ENCODE measurements at regions not wholly inside any gene's neighbourhood (a gene's known extent, or its start where the extent isn't known, plus 50 kb on each side); places are given as distances from the start of the nearest gene placed in this dataset.

DNA sequence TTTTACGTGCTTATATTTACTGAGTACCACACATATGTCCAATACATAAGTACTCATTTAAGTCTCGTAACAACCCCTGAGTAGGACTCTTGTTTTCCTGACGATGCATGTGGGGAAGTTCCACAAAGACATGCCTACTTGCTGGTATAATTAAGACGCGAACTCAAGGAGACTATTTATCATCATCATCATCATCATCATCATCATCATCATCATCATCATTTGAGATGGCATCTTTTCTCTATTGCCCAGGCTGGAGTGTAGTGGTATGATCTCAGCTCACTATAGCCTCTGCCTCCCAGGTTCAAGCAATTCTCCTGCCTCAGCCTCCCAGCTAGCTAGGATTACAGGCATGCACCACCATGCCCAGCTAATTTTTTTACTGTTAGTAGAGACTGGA, 809.9 kb upstream of the EEF2KMT start:
- Histone ChIP-seq H3K27ac (no peak overlapping the region), H3K4me1 (no peaks in the 10 kb centered on the region), H3K36me3 (no peaks in the 10 kb centered on the region), H3K9me3 (peaks cover 0 to 3% of the 10 kb centered on the region in 2 donors), H3K27me3 (no peaks in the 10 kb centered on the region), H3K4me3 (no peak overlapping the region)
- DNase-seq (ENCODE audit: low spot score in 2 of 2), result no peak
- no peak for TF ChIP-seq POLR2A (IDR thresholded peaks at IDR 0.05)
- TF ChIP-seq POLR2AphosphoS5 (IDR thresholded peaks at IDR 0.05), result no peak
- TF ChIP-seq, protein P1, sequence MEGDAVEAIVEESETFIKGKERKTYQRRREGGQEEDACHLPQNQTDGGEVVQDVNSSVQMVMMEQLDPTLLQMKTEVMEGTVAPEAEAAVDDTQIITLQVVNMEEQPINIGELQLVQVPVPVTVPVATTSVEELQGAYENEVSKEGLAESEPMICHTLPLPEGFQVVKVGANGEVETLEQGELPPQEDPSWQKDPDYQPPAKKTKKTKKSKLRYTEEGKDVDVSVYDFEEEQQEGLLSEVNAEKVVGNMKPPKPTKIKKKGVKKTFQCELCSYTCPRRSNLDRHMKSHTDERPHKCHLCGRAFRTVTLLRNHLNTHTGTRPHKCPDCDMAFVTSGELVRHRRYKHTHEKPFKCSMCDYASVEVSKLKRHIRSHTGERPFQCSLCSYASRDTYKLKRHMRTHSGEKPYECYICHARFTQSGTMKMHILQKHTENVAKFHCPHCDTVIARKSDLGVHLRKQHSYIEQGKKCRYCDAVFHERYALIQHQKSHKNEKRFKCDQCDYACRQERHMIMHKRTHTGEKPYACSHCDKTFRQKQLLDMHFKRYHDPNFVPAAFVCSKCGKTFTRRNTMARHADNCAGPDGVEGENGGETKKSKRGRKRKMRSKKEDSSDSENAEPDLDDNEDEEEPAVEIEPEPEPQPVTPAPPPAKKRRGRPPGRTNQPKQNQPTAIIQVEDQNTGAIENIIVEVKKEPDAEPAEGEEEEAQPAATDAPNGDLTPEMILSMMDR (IDR thresholded peaks at IDR 0.05), result no peak
- intact Hi-C loops (cut with DNase I; ENCODE audit: low total_unique reads), result no loop called here

DNA sequence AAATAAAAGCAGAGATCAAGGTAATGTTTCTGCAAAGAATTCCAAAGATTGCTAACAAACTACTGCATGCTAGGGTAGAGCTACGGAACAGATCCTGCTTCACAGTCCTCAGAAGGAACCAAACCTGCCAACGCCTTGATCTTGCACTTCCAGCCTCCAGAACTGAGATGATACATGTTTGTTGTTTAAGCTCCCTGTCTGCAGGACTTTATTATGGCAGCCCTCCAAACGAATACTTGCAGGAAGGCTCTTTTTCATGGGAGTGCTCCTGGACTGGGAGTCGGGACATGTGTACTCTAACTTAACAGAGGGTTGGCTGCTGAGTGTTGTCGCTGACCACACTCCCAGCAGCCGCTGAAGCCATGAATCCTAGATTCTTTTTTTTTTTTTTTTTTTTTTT, 808.8 kb upstream of the EEF2KMT start:
- intact Hi-C loops (cut with DNase I; ENCODE audit: low total_unique reads), result no loop called here
- no peaks in the 10 kb centered on the region for H3K4me1 ChIP-seq
- H3K27ac ChIP-seq, result no peak overlapping the region
- H3K4me3 ChIP-seq, result no peak overlapping the region
- no peak for DNase-seq (ENCODE audit: low spot score in 2 of 2)
- TF ChIP-seq POLR2A (IDR thresholded peaks at IDR 0.05), result no peak
- TF ChIP-seq, protein P1 (IDR thresholded peaks at IDR 0.05), result no peak
- TF ChIP-seq POLR2AphosphoS5 (IDR thresholded peaks at IDR 0.05), result no peak
- H3K27me3 ChIP-seq, result no peaks in the 10 kb centered on the region
- no peaks in the 10 kb centered on the region for H3K36me3 ChIP-seq
- H3K9me3 ChIP-seq, result peaks cover 0 to 3% of the 10 kb centered on the region in 2 donors

DNA sequence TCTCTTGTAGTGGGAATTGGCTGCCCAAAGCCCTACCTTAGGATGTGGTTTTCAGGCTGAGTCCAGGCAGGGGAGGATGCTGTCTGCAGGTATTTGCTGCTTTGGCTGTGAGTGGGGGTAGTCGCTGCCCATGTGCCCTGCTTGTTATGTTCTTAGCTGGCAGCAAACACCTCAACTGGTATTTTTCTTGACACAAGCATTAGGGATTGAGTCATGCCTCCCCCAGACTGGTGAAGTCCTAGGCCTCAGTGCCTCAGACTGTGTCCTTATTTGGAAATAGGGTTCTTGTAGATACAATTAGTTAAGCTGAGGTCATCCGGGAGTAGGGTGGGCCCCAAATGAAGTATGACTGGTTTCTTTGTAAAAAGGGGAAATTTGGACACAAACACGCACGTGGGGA, 808.3 kb upstream of the EEF2KMT start:
- H3K4me3 ChIP-seq, result no peak overlapping the region

DNA sequence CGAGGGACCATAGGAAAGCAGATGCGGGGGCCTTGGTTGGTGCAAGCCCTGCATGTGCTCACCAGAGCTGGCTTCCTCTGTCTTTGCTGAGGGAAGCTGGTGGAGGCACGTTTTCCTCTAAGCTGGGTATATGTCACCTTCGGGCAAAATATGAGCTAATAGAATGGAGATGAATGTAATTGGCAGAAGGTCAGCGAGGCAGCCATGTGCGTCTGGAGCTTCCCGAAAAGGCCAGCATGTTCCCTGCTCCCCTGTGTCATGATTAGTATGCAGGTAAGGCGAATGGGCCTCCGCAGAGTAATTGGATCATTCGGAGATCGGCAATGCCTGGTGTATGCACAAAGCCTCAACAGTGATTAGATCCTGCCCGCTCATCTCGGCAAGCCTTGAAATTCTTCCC, 806.2 kb upstream of the EEF2KMT start:
- Histone ChIP-seq H3K9me3 (peaks cover 3 to 4% of the 10 kb centered on the region in 2 donors), H3K27me3 (no peaks in the 10 kb centered on the region), H3K27ac (no peak overlapping the region), H3K4me3 (no peak overlapping the region), H3K36me3 (no peaks in the 10 kb centered on the region), H3K4me1 (no peaks in the 10 kb centered on the region)
- TF ChIP-seq POLR2A (IDR thresholded peaks at IDR 0.05) (no peak), POLR2AphosphoS5 (IDR thresholded peaks at IDR 0.05) (no peak)
- TF ChIP-seq, protein P1 (IDR thresholded peaks at IDR 0.05), result no peak
- DNase-seq (ENCODE audit: low spot score in 2 of 2), result no peak
- intact Hi-C loops (cut with DNase I; ENCODE audit: low total_unique reads), result no loop called here

More for the DNA sequence above, 808.3 kb upstream of the EEF2KMT start:
- H3K27me3 ChIP-seq, result no peaks in the 10 kb centered on the region
- H3K4me1 ChIP-seq, result no peaks in the 10 kb centered on the region
- H3K9me3 ChIP-seq, result peaks cover 0 to 3% of the 10 kb centered on the region in 2 donors
- no peak overlapping the region for H3K27ac ChIP-seq
- intact Hi-C loops (cut with DNase I; ENCODE audit: low total_unique reads), result no loop called here
- no peaks in the 10 kb centered on the region for H3K36me3 ChIP-seq
- no peak for DNase-seq (ENCODE audit: low spot score in 2 of 2)
- TF ChIP-seq POLR2A (IDR thresholded peaks at IDR 0.05), result no peak

DNA sequence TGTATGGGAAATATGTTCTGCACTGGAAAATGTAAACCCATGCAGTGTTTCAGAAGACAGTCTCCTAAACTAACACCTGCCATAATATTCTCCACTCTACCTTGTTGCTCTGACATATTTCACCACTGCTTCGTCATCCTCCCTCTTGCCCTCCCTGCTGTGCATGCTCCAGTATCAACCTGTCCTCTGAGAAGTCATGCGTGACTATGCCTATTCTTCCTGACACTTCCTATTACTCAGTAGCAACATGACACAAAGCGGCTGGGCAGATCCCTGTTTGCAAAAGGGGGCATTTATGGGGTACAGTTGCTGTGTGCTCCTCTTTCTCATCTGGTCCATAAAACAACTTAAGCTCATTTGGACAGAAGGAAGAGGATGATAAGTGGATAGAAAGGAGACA, 805.6 kb upstream of the EEF2KMT start:
- Histone ChIP-seq H3K36me3 (no peaks in the 10 kb centered on the region), H3K27ac (no peak overlapping the region), H3K27me3 (no peaks in the 10 kb centered on the region), H3K4me3 (no peak overlapping the region), H3K9me3 (peaks cover 3 to 4% of the 10 kb centered on the region in 2 donors), H3K4me1 (no peaks in the 10 kb centered on the region)
- TF ChIP-seq, protein P1 (IDR thresholded peaks at IDR 0.05), result no peak
- no peak for TF ChIP-seq POLR2AphosphoS5 (IDR thresholded peaks at IDR 0.05)
- DNase-seq (ENCODE audit: low spot score in 2 of 2), result no peak
- intact Hi-C loops (cut with DNase I; ENCODE audit: low total_unique reads), result no loop called here

DNA sequence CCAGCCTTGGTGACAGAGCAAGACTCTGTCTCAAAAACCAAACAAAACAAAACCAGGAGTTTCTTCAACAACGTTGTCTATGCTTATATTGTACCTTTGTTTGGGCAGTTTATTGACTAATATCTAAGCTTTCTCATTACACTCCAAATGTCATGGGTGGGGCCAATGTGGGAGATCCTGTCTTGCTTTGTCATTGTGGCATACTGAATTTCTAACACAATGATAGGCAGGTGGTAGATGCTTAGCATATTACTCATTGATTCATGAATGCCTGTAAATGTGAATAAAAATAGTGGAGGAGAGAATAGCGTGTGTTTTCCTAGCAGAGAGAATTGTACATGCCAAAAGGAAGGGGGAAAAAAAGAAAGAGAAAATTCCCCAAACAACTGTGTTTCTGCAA, 802.5 kb upstream of the EEF2KMT start:
- TF ChIP-seq POLR2AphosphoS5 (IDR thresholded peaks at IDR 0.05), result no peak
- TF ChIP-seq POLR2A (IDR thresholded peaks at IDR 0.05), result no peak
- TF ChIP-seq, protein P1 (IDR thresholded peaks at IDR 0.05), result no peak
- no peaks in the 10 kb centered on the region for H3K36me3 ChIP-seq
- intact Hi-C loops (cut with DNase I; ENCODE audit: low total_unique reads), result no loop called here

More for the DNA sequence above, 802.5 kb upstream of the EEF2KMT start:
- no peak overlapping the region for H3K4me3 ChIP-seq
- H3K27me3 ChIP-seq, result no peaks in the 10 kb centered on the region
- no peak overlapping the region for H3K27ac ChIP-seq
- H3K4me1 ChIP-seq, result no peaks in the 10 kb centered on the region
- H3K9me3 ChIP-seq, result peaks cover 0 to 4% of the 10 kb centered on the region in 2 donors
- no peak for DNase-seq (ENCODE audit: low spot score in 2 of 2)

Data from breast epithelium (tissue), 4 donors.